ENCODE measurements at regions not wholly inside any gene's neighbourhood (a gene's known extent, or its start where the extent isn't known, plus 50 kb on each side); places are given as distances from the start of the nearest gene placed in this dataset.

GRCh38 chr10:78685466-78686103, 383.2 kb upstream of the ZMIZ1 start:
- TF ChIP-seq CTCF (conservative IDR thresholded peaks at IDR 0.05; ENCODE audit: low read length) (no peak), EZH2phosphoT487 (IDR thresholded peaks at IDR 0.05; ENCODE audit: borderline replicate concordance, low read depth, low read length) (no peak)

All from OCI-LY7 (cell line).